K562 (cell line): ENCODE measurements at regions not wholly inside any gene's neighbourhood (a gene's known extent, or its start where the extent isn't known, plus 50 kb on each side); places are given as distances from the start of the nearest gene placed in this dataset.

Source experiments
- ATAC-seq: fragments of 200-7000 bp; cut with Tn5 transposase; 3 replicates; pipeline ENCODE4 v1.9.1; 2020; ENCODE audit warnings: moderate library complexity
- BruUV-seq: library from RNA; stranded (reverse); fragments of 400-500 nt; replicated peaks from 2 replicates; lab custom pipeline; 2021; lab: Mats Ljungman, UMichigan
- CTCF ChIA-PET: fragments of 300-600 bp; formaldehyde crosslinking; extraction: SDS; loops from one replicate; lab custom pipeline; 2021; ENCODE audit warnings: low intra/inter-chr PET ratio; lab: Yijun Ruan, JAX
- POLR2A ChIA-PET: fragments of 300-600, 350-650 bp; sonication (Branson Sonifier 250); formaldehyde crosslinking; extraction: SDS; loops from one replicate; lab custom pipeline; 2021; ENCODE audit warnings: antibody characterized with exemption, inconsistent platforms; lab: Yijun Ruan, JAX
- DNase-seq, 4 experiments: peaks; one replicate each; pipeline versions ENCODE4 v3.0.0 to v3.0.0-alpha.2; 2011 to 2018; ENCODE audit warnings: low spot score in 3 of 4, mixed read lengths in 3 of 4; ENCODE audit errors: extremely low read depth in 1 of 4
- FAIRE-seq: peaks from 2 replicates; lab custom pipeline; 2011; peaks lifted over from hg19 to GRCh38; lab: Jason Lieb, UNC
- H2AFZ ChIP-seq: 2 replicates; pipeline ENCODE4 v1.6.0; 2011; ENCODE audit warnings: low read depth, low read length, control low read depth, inconsistent platforms
- H3K27ac ChIP-seq: fragments of 200-600 bp; 3 replicates; pipeline ENCODE4 v1.8.0; 2011; ENCODE audit warnings: low read depth, mild to moderate bottlenecking, control low read depth, inconsistent platforms, low read length, moderate library complexity, mixed read lengths; ENCODE audit errors: extremely low read depth
- H3K27me3 ChIP-seq, 2 experiments: fragments of 300-600 bp in 1 of 2; 2 replicates in 1 of 2; 3 replicates in 1 of 2; pipeline versions ENCODE4 v1.6.0 to v1.8.0; 2011; ENCODE audit warnings: inconsistent platforms in 2 of 2, low read length in 2 of 2, mild to moderate bottlenecking in 1 of 2, mixed read lengths in 1 of 2, moderate library complexity in 1 of 2; ENCODE audit not compliant: control insufficient read depth in 2 of 2, insufficient read depth in 2 of 2
- H3K36me3 ChIP-seq: fragments of 300-600 bp; 3 replicates; pipeline ENCODE4 v1.8.0; 2011; ENCODE audit warnings: mild to moderate bottlenecking, low read length, inconsistent platforms; ENCODE audit not compliant: control insufficient read depth, insufficient read depth
- H3K4me1 ChIP-seq, 2 experiments: fragments of 200-600 bp in 1 of 2; replicated peaks in 1 of 2; 2 replicates in 1 of 2; 3 replicates in 1 of 2; pipeline versions ENCODE4 v1.5.1 to v1.8.0; 2011; ENCODE audit warnings: inconsistent platforms in 2 of 2, low read length in 2 of 2, mild to moderate bottlenecking in 1 of 2, mixed read lengths in 1 of 2, moderate library complexity in 1 of 2; ENCODE audit not compliant: control insufficient read depth in 2 of 2, insufficient read depth in 2 of 2
- H3K4me2 ChIP-seq: 2 replicates; pipeline ENCODE4 v1.6.1; 2011; ENCODE audit warnings: low read length, control low read depth, inconsistent platforms, mixed read lengths; ENCODE audit not compliant: insufficient read depth
- H3K4me3 ChIP-seq: fragments of 200-600 bp; sonication (generic), shearing (Covaris generic); 2 replicates; pipeline ENCODE4 v1.5.1; 2016; ENCODE audit warnings: control low read depth, inconsistent platforms
- H3K79me2 ChIP-seq: fragments of 200-600 bp; 3 replicates; pipeline ENCODE4 v1.8.0; 2011; ENCODE audit warnings: low read length, inconsistent platforms; ENCODE audit not compliant: control insufficient read depth, insufficient read depth
- H3K9ac ChIP-seq, 2 experiments: 2 replicates each; pipeline versions ENCODE4 v1.6.0 to v1.6.1; 2011; ENCODE audit warnings: low read depth in 2 of 2, low read length in 2 of 2, control low read depth in 1 of 2, inconsistent platforms in 1 of 2, mild to moderate bottlenecking in 1 of 2, mixed read lengths in 1 of 2; ENCODE audit not compliant: insufficient read depth in 1 of 2
- H3K9me1 ChIP-seq: one replicate; pipeline ENCODE4 v1.6.0; 2011; ENCODE audit warnings: inconsistent platforms, mild to moderate bottlenecking, low read length, moderate library complexity; ENCODE audit not compliant: control insufficient read depth, insufficient read depth
- H3K9me3 ChIP-seq: replicated peaks from 2 replicates; pipeline ENCODE4 v1.5.1; 2011; ENCODE audit warnings: low read depth, low read length, inconsistent platforms; ENCODE audit not compliant: control insufficient read depth, insufficient read depth
- H4K20me1 ChIP-seq: replicated peaks from 2 replicates; pipeline ENCODE4 v1.6.1; 2011; ENCODE audit warnings: low read length, inconsistent platforms, mixed read lengths; ENCODE audit not compliant: control insufficient read depth, insufficient read depth
- CBFA2T2 ChIP-seq: fragments of 450-650 bp; conservative IDR thresholded peaks from 2 replicates; pipeline ENCODE4 v1.6.1; 2017; ENCODE audit warnings: mild to moderate bottlenecking
- CEBPG ChIP-seq, 3 experiments: fragments of 200-800 bp in 1 of 3; sonication (Bioruptor generic) in 1 of 3; sonication (generic) in 1 of 3; formaldehyde crosslinking in 1 of 3; IDR thresholded peaks in 2 of 3; conservative IDR thresholded peaks in 1 of 3; 2 replicates each; pipeline versions ENCODE4 v1.6.1 to v1.8.0; 2016 to 2022; ENCODE audit warnings: missing compliant biosample characterization in 2 of 3, missing genetic modification characterization in 2 of 3, mild to moderate bottlenecking in 1 of 3, missing genetic modification reagents in 1 of 3
- CHD1 ChIP-seq: fragments of 200-600 bp; sonication (generic); IDR thresholded peaks from one replicate; pipeline ENCODE4 v1.6.1; 2012; ENCODE audit warnings: mild to moderate bottlenecking, moderate library complexity, low read length, inconsistent platforms
- DEAF1 ChIP-seq: fragments of 450-650 bp; formaldehyde crosslinking; IDR thresholded peaks from 2 replicates; pipeline ENCODE4 v1.4.0; 2020; ENCODE audit warnings: mild to moderate bottlenecking, moderate library complexity
- HEY1 ChIP-seq: fragments of 250-450 bp; sonication (Bioruptor Pico); IDR thresholded peaks from 2 replicates; pipeline ENCODE4 v1.5.0; 2020; ENCODE audit warnings: mild to moderate bottlenecking, moderate library complexity, borderline replicate concordance
- IFI16 ChIP-seq: fragments of 250-450 bp; sonication (Bioruptor Pico); IDR thresholded peaks from 2 replicates; pipeline ENCODE4 v2.1.2; 2022; ENCODE audit warnings: mild to moderate bottlenecking, inconsistent platforms
- IRF1 ChIP-seq: sonication (generic); formaldehyde crosslinking; IDR thresholded peaks from 2 replicates; pipeline ENCODE4 v1.8.0; 2022; ENCODE audit warnings: missing genetic modification reagents, mild to moderate bottlenecking, borderline replicate concordance
- MCM5 ChIP-seq: fragments of 450-650 bp; IDR thresholded peaks from 2 replicates; pipeline ENCODE4 v1.6.1; 2016; ENCODE audit warnings: low read depth
- NR3C1 ChIP-seq: sonication (generic); formaldehyde crosslinking; IDR thresholded peaks from 2 replicates; pipeline ENCODE4 v1.8.1; 2022; ENCODE audit warnings: missing genetic modification reagents
- PTRF ChIP-seq: fragments of 450-650 bp; IDR thresholded peaks from 2 replicates; pipeline ENCODE4 v1.6.1; 2016; ENCODE audit warnings: mild to moderate bottlenecking, missing genetic modification characterization, missing compliant biosample characterization
- TCF7 ChIP-seq: sonication (generic); IDR thresholded peaks from 2 replicates; pipeline ENCODE4 v1.6.1; 2016; ENCODE audit warnings: antibody characterized with exemption, borderline replicate concordance
- TFAM ChIP-seq: fragments of 250-450 bp; sonication (Bioruptor Pico); conservative IDR thresholded peaks from 2 replicates; pipeline ENCODE4 v1.5.0; 2021; ENCODE audit warnings: mild to moderate bottlenecking, moderate library complexity
- TRIM25 ChIP-seq: fragments of 450-650 bp; IDR thresholded peaks from 2 replicates; pipeline ENCODE4 v1.7.0; 2016; ENCODE audit warnings: borderline replicate concordance
- XRCC3 ChIP-seq: fragments of 450-650 bp; IDR thresholded peaks from 2 replicates; pipeline ENCODE4 v1.6.1; 2017; ENCODE audit warnings: mild to moderate bottlenecking, moderate library complexity
- ZC3H4 ChIP-seq: sonication (generic); formaldehyde crosslinking; IDR thresholded peaks from 2 replicates; pipeline ENCODE4 v1.9.0; 2021; ENCODE audit warnings: missing genetic modification reagents, borderline replicate concordance
- ZNF165 ChIP-seq: fragments of 250-450 bp; sonication (Bioruptor Pico); IDR thresholded peaks from 2 replicates; pipeline ENCODE4 v1.4.0; 2020; ENCODE audit warnings: borderline replicate concordance
- ZNF239 ChIP-seq: fragments of 250-450 bp; sonication (Bioruptor Pico); IDR thresholded peaks from 2 replicates; pipeline ENCODE4 v1.4.0; 2020; ENCODE audit warnings: mild to moderate bottlenecking
- ZNF79 ChIP-seq: fragments of 250-450 bp; sonication (Bioruptor Pico); IDR thresholded peaks from 2 replicates; pipeline ENCODE4 v1.4.0; 2020; ENCODE audit warnings: low read depth, mild to moderate bottlenecking, moderate library complexity
- WGBS: fragments of 100-300 bp; shearing (Covaris generic); methylation state at CpG from one replicate; pipeline ENCODE4 v1.1.6; 2016; ENCODE audit warnings: low coverage, mixed read lengths; ENCODE audit not compliant: insufficient coverage; ENCODE audit errors: missing lambda C conversion rate; 5-methylcytosine and 5-hydroxymethylcytosine counted together
- in situ Hi-C: fragments of 300-500 bp; cut with MboI; formaldehyde crosslinking; loops from 4 replicates; pipeline ENCODE4 v1.15.0; 2018; ENCODE audit warnings: inconsistent platforms, mixed read lengths
- intact Hi-C: fragments of 100-400 bp; cut with micrococcal nuclease; formaldehyde crosslinking; loops from 2 replicates; pipeline ENCODE4 v1.14.2; 2022

GRCh38 chr9:7554699-7555098, 244.9 kb downstream of the DMAC1 start:
- DNase-seq (no peak), ATAC-seq (no peak), FAIRE-seq (no peak)
- Histone ChIP-seq H3K27me3 (no peaks in the 10 kb centered on the region), H2AFZ (no peak overlapping the region), H3K9me3 (no peaks in the 10 kb centered on the region), H3K4me1 (no peaks in the 10 kb centered on the region), H3K4me2 (no peak overlapping the region), H3K36me3 (no peaks in the 10 kb centered on the region), H3K9ac (no peak overlapping the region), H4K20me1 (no peaks in the 10 kb centered on the region), H3K27ac (no peak overlapping the region), H3K79me2 (no peaks in the 10 kb centered on the region), H3K9me1 (no peaks in the 10 kb centered on the region), H3K4me3 (no peak overlapping the region)
- intact Hi-C loops = no loop called here
- BruUV-seq = no TSS peak
- WGBS = 0% methylated on average over 2 of the region's 2 CpGs
- in situ Hi-C loops = no loop called here
- TF ChIP-seq CEBPG (CRISPR knock-in tag; IDR thresholded peaks at IDR 0.05) (no peak), CEBPG (tag; conservative IDR thresholded peaks at IDR 0.05 in 1 of 2, IDR thresholded peaks at IDR 0.05 in 1 of 2) (no peak), TCF7 (no peak), DEAF1 (CRISPR knock-in tag) (no peak), PTRF (tag) (no peak), IRF1 (CRISPR knock-in tag) (no peak), MCM5 (no peak), NR3C1 (CRISPR knock-in tag) (no peak), ZC3H4 (CRISPR knock-in tag) (no peak), ZNF165 (CRISPR knock-in tag) (no peak), ZNF239 (CRISPR knock-in tag) (no peak), IFI16 (CRISPR knock-in tag) (no peak), TRIM25 (no peak), HEY1 (CRISPR knock-in tag) (no peak), TFAM (CRISPR knock-in tag) (no peak), CBFA2T2 (no peak), CHD1 (no peak), ZNF79 (no peak), XRCC3 (no peak)
- ChIA-PET POLR2A (no interaction called here), CTCF (no interaction called here)
